HepG2 (cell line): ENCODE measurements at regions not wholly inside any gene's neighbourhood (a gene's known extent, or its start where the extent isn't known, plus 50 kb on each side); places are given as distances from the start of the nearest gene placed in this dataset.

ENCODE experiments used
- CREBL2 ChIP-seq: sonication (generic); formaldehyde crosslinking; IDR thresholded peaks from 2 replicates; pipeline ENCODE4 v1.8.1; 2023; ENCODE audit warnings: missing genetic modification reagents, mild to moderate bottlenecking, borderline replicate concordance
- FOSL2 ChIP-seq: sonication (generic); formaldehyde crosslinking; IDR thresholded peaks from 2 replicates; pipeline ENCODE4 v1.4.0; 2020; ENCODE audit warnings: missing genetic modification reagents
- IKZF4 ChIP-seq: sonication (generic); formaldehyde crosslinking; IDR thresholded peaks from 2 replicates; pipeline ENCODE4 v1.5.1; 2020; ENCODE audit warnings: borderline replicate concordance, mild to moderate bottlenecking, low read depth, missing genetic modification reagents; ENCODE audit errors: not compliant biosample characterization
- RCOR2 ChIP-seq: IDR thresholded peaks from 2 replicates; pipeline ENCODE4 v1.6.1; 2016; ENCODE audit warnings: missing biosample characterization, missing genetic modification reagents
- SCMH1 ChIP-seq: sonication (generic); formaldehyde crosslinking; IDR thresholded peaks from 2 replicates; pipeline ENCODE4 v1.9.0; 2021; ENCODE audit warnings: missing genetic modification reagents, mild to moderate bottlenecking, borderline replicate concordance
- SNAPC4 ChIP-seq: sonication (generic); formaldehyde crosslinking; IDR thresholded peaks from 2 replicates; pipeline ENCODE4 v1.4.0; 2020; ENCODE audit warnings: mild to moderate bottlenecking, missing genetic modification reagents
- SNRNP70 ChIP-seq: fragments of 200-400 bp; formaldehyde crosslinking; IDR thresholded peaks from 2 replicates; pipeline ENCODE4 v1.6.1; 2017; ENCODE audit warnings: mild to moderate bottlenecking, low read depth, low read length, moderate library complexity
- ZBTB2 ChIP-seq: sonication (generic); formaldehyde crosslinking; IDR thresholded peaks from 2 replicates; pipeline ENCODE4 v1.8.0; 2022; ENCODE audit warnings: low read depth, missing genetic modification reagents
- ZNF143 ChIP-seq: sonication (generic); formaldehyde crosslinking; IDR thresholded peaks from 2 replicates; pipeline ENCODE4 v1.4.0; 2020; ENCODE audit warnings: missing genetic modification reagents
- ZNF280B ChIP-seq: sonication (generic); formaldehyde crosslinking; IDR thresholded peaks from 2 replicates; pipeline ENCODE4 v1.5.0; 2020; ENCODE audit warnings: missing genetic modification reagents, mild to moderate bottlenecking, borderline replicate concordance
- ZNF281 ChIP-seq: sonication (generic); formaldehyde crosslinking; IDR thresholded peaks from 2 replicates; pipeline ENCODE4 v1.4.0; 2020; ENCODE audit warnings: missing genetic modification reagents, borderline replicate concordance
- ZNF367 ChIP-seq: sonication (generic); formaldehyde crosslinking; IDR thresholded peaks from 2 replicates; pipeline ENCODE4 v1.4.0; 2020; ENCODE audit warnings: missing genetic modification reagents, borderline replicate concordance
- ZSCAN20 ChIP-seq: sonication (generic); formaldehyde crosslinking; IDR thresholded peaks from 2 replicates; pipeline ENCODE4 v1.4.0; 2020; ENCODE audit warnings: missing genetic modification reagents, mild to moderate bottlenecking, borderline replicate concordance
- ZUFSP ChIP-seq: sonication (generic); formaldehyde crosslinking; IDR thresholded peaks from 2 replicates; pipeline ENCODE4 v1.9.0; 2021; ENCODE audit warnings: missing genetic modification reagents, mild to moderate bottlenecking, borderline replicate concordance

GRCh38 chr6:137723273-137724017 is 143.6 kb upstream of the TNFAIP3 start (continued):
- TF ChIP-seq SCMH1 (no peak), ZBTB2 (peak; percentile 55; the same call in 1 of the 2 replicates), SNAPC4 (CRISPR knock-in tag) (peak; percentile 90), ZNF143 (CRISPR knock-in tag) (peak; percentile 45; the same call in 1 of the 2 replicates), FOSL2 (CRISPR knock-in tag) (peak; percentile 90), SNRNP70 (no peak), ZNF280B (CRISPR knock-in tag) (no peak), ZUFSP (no peak), CREBL2 (CRISPR knock-in tag) (no peak), ZNF367 (CRISPR knock-in tag) (0 out of 2 replicates have a peak, but pooled peaks have one; percentile 17), IKZF4 (CRISPR knock-in tag) (no peak), ZSCAN20 (no peak; the same call in 1 of the 2 replicates), ZNF281 (CRISPR knock-in tag) (peak; percentile 64; the same call in 1 of the 2 replicates), RCOR2 (CRISPR knock-in tag) (peak; percentile 96; the same call in 1 of the 2 replicates)
